Right atrium auricular region (tissue), 2 donors: ENCODE measurements at regions not wholly inside any gene's neighbourhood (a gene's known extent, or its start where the extent isn't known, plus 50 kb on each side); places are given as distances from the start of the nearest gene placed in this dataset.

Experiments used
- DNase-seq: peaks from one replicate; pipeline ENCODE4 v3.0.0-alpha.2; 2019; ENCODE audit warnings: low spot score
- H3K27ac ChIP-seq, 2 donors: fragments of 200-600 bp; sonication (generic); 1 replicate in 1 of 2; 2 replicates in 1 of 2; pipeline ENCODE4 v1.5.1; 2016 to 2019
- H3K27me3 ChIP-seq, 2 donors: fragments of 200-600 bp; sonication (generic); one replicate each; pipeline versions ENCODE4 v1.5.1 to v1.6.0; 2017 to 2019
- H3K36me3 ChIP-seq: fragments of 200-600 bp; sonication (generic); one replicate; pipeline ENCODE4 v1.5.1; 2016
- H3K4me1 ChIP-seq, 2 donors: fragments of 200-600 bp; sonication (generic); one replicate each; pipeline versions ENCODE4 v1.5.1 to v1.6.0; 2017 to 2019
- H3K4me3 ChIP-seq, 2 donors: fragments of 200-600 bp; sonication (generic); 1 replicate in 1 of 2; 2 replicates in 1 of 2; pipeline ENCODE4 v1.5.1; 2017 to 2019; ENCODE audit warnings: mild to moderate bottlenecking in 1 of 2, moderate library complexity in 1 of 2
- H3K9me3 ChIP-seq, 2 donors: fragments of 200-600 bp; sonication (generic); one replicate each; pipeline ENCODE4 v1.5.1; 2019
- CTCF ChIP-seq, 2 donors: fragments of 200-600 bp; sonication (generic); IDR thresholded peaks; one replicate each; pipeline ENCODE4 v1.5.1; 2019; ENCODE audit warnings: antibody characterized with exemption in 2 of 2

GRCh38 chr15:85297537-85297936, 82.9 kb upstream of the AKAP13 start:
- H3K9me3 ChIP-seq, result no peaks in the 10 kb centered on the region
- H3K36me3 ChIP-seq, result no peaks in the 10 kb centered on the region
- no peak for TF ChIP-seq CTCF (IDR thresholded peaks at IDR 0.05)
- DNase-seq, result no peak
- H3K27ac ChIP-seq, result peak overlapping the region in 1 of 2 donors; percentile 29
- no peaks in the 10 kb centered on the region for H3K27me3 ChIP-seq
- H3K4me1 ChIP-seq, result peaks cover 0 to 13% of the 10 kb centered on the region in 2 donors
- no peak overlapping the region for H3K4me3 ChIP-seq

- Histone ChIP-seq H3K4me1 (peaks cover 0 to 13% of the 10 kb centered on the region in 2 donors), H3K9me3 (no peaks in the 10 kb centered on the region), H3K27ac (no peak overlapping the region), H3K36me3 (no peaks in the 10 kb centered on the region), H3K4me3 (no peak overlapping the region), H3K27me3 (no peaks in the 10 kb centered on the region)
- DNase-seq, result no peak
- TF ChIP-seq CTCF (IDR thresholded peaks at IDR 0.05), result no peak
These were observed 82.0 kb upstream of the AKAP13 start for GRCh38 chr15:85298366-85298765.

DNA sequence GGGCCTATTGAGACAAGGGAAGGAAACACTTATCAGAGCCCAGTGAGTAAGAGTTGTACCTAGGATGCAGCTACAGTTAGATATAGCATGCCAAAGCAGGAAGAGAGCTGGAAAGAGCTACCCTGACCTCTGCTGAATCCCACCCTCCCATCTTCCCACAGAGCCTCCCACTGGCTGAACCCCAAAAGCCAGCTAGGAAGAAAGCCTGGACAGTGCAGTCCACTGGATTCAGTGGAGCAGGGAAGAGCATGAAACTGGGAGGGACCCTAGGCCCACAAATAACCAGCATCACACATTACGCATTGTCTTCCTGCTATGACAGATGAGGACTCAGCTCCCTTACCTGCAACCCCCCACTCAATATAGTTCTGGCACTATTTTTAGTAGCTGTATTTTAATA, 81.5 kb upstream of the AKAP13 start:
- no peaks in the 10 kb centered on the region for H3K9me3 ChIP-seq
- no peaks in the 10 kb centered on the region for H3K27me3 ChIP-seq
- H3K36me3 ChIP-seq, result no peaks in the 10 kb centered on the region
- no peak overlapping the region for H3K4me3 ChIP-seq
- no peak for DNase-seq
- no peak for TF ChIP-seq CTCF (IDR thresholded peaks at IDR 0.05)
- H3K27ac ChIP-seq, result no peak overlapping the region
- peaks cover 0 to 13% of the 10 kb centered on the region in 2 donors for H3K4me1 ChIP-seq

DNA sequence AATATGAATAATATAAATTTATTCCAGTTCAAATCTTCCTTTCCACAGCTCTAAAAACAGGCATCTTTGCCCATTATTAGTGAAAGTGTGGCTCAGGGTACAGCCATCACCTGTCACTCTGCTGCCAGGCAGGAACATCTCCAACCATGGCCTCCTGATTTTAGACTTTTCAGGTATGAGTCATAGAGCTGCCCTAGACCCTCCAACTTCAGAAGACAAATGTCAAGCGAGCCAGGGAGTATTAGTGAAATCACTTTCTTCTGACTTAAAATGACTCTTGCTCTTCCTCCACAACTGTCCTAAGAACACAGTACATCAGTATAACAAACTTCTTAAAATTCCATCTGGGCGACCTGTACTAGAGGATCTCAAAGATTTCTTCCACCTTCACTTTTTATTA, 78.1 kb upstream of the AKAP13 start:
- peaks cover 0 to 2% of the 10 kb centered on the region in 2 donors for H3K4me1 ChIP-seq
- TF ChIP-seq CTCF (IDR thresholded peaks at IDR 0.05), result no peak
- no peaks in the 10 kb centered on the region for H3K9me3 ChIP-seq
- no peak overlapping the region for H3K4me3 ChIP-seq
- DNase-seq, result no peak
- H3K27me3 ChIP-seq, result no peaks in the 10 kb centered on the region
- H3K36me3 ChIP-seq, result no peaks in the 10 kb centered on the region
- no peak overlapping the region for H3K27ac ChIP-seq

- no peaks in the 10 kb centered on the region for H3K9me3 ChIP-seq
- DNase-seq, result no peak
- no peaks in the 10 kb centered on the region for H3K36me3 ChIP-seq
- no peaks in the 10 kb centered on the region for H3K27me3 ChIP-seq
- no peaks in the 10 kb centered on the region for H3K4me1 ChIP-seq
- TF ChIP-seq CTCF (IDR thresholded peaks at IDR 0.05), result no peak
- no peak overlapping the region for H3K27ac ChIP-seq
- H3K4me3 ChIP-seq, result no peak overlapping the region
These were observed 75.4 kb upstream of the AKAP13 start for GRCh38 chr15:85305050-85305449.

- Histone ChIP-seq H3K27ac (no peak overlapping the region), H3K4me1 (no peaks in the 10 kb centered on the region), H3K27me3 (no peaks in the 10 kb centered on the region), H3K4me3 (no peak overlapping the region), H3K36me3 (no peaks in the 10 kb centered on the region), H3K9me3 (peaks cover 0 to 4% of the 10 kb centered on the region in 2 donors)
- TF ChIP-seq CTCF (IDR thresholded peaks at IDR 0.05), result no peak
- no peak for DNase-seq
These were observed 73.3 kb upstream of the AKAP13 start for GRCh38 chr15:85306946-85307686.
